Cardiac muscle cell (in vitro differentiated cells and primary cell): ENCODE measurements at regions not wholly inside any gene's neighbourhood (a gene's known extent, or its start where the extent isn't known, plus 50 kb on each side); places are given as distances from the start of the nearest gene placed in this dataset.

Experiments
- DNase-seq, 2 donors: peaks; one replicate each; pipeline versions ENCODE4 v3.0.0 to v3.0.0-alpha.2; 2010 to 2017; ENCODE audit warnings: low read depth in 1 of 2, low spot score in 1 of 2
- H3K27ac ChIP-seq: fragments of 200-600 bp; sonication (generic); 2 replicates; pipeline ENCODE4 v1.5.1; 2016
- H3K27me3 ChIP-seq: fragments of 200-600 bp; sonication (generic); 2 replicates; pipeline ENCODE4 v1.6.0; 2016; ENCODE audit warnings: control low read depth
- H3K36me3 ChIP-seq: fragments of 200-600 bp; sonication (generic); 2 replicates; pipeline ENCODE4 v1.5.1; 2016; ENCODE audit warnings: control low read depth
- H3K4me1 ChIP-seq: fragments of 200-600 bp; sonication (generic); 2 replicates; pipeline ENCODE4 v1.8.1; 2017; ENCODE audit warnings: low read depth, mild to moderate bottlenecking, mixed run types
- H3K4me3 ChIP-seq: fragments of 200-600 bp; sonication (generic); 2 replicates; pipeline ENCODE4 v1.5.1; 2016; ENCODE audit warnings: mild to moderate bottlenecking
- H3K9me3 ChIP-seq: fragments of 200-600 bp; sonication (generic); 2 replicates; pipeline ENCODE4 v1.5.1; 2017; ENCODE audit warnings: low read depth, mild to moderate bottlenecking, control low read depth
- CTCF ChIP-seq: IDR thresholded peaks from 2 replicates; pipeline ENCODE4 v1.5.1; 2012; ENCODE audit warnings: low read depth, mild to moderate bottlenecking, low read length

DNA sequence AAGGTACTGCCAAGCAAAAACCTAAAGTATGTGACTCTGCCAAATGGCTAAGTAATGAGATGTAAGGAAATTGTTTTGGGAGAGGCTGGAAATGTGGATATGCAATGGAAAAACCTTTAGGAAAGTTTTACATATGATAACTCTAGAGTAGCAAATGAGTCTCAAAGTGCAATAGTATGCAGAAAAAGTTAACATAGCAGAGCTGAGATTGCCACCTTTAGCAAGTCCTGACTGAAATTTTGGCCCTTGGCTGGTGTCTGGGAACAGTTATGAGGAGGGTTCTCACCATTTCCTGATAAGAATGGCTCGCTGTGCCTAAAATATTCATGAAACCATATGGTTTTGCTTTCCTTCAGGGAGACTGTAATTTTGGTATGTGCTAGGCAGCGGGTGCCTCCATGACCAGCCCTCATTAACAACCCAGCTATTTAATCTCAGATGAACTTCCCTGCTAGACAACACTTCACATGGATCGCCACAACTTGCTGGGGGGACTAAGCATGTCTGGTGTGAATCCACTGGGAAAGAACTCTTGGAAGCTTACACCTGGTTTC, 72.3 kb upstream of the ERBB4 start:
- H3K27me3 ChIP-seq = no peaks in the 10 kb centered on the region
- H3K36me3 ChIP-seq = no peaks in the 10 kb centered on the region
- TF ChIP-seq CTCF = no peak
- H3K4me3 ChIP-seq = no peak overlapping the region
- H3K27ac ChIP-seq = no peak overlapping the region
- H3K9me3 ChIP-seq = no peaks in the 10 kb centered on the region
- no peaks in the 10 kb centered on the region for H3K4me1 ChIP-seq
- DNase-seq = no peak

DNA sequence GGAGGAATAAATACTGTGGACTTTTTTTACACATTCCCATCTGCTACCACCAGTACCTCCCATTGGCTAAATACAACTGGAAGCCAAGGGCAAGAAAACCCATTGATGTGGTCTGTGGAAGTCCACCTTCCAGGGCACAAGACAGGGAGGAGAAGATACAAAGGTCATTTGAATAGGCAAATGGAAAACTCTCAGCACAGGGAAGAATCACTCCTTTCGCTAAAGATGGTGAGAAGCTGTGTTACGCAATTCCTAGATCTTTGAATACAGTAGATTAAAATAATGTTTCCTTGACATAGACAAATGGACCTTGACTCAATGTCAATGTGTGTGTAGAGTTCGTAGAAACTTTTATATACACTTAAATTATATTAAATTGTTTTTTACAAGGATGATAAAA, 70.9 kb upstream of the ERBB4 start:
- H3K27me3 ChIP-seq = no peaks in the 10 kb centered on the region
- DNase-seq = no peak
- H3K9me3 ChIP-seq = no peaks in the 10 kb centered on the region
- H3K4me1 ChIP-seq = no peaks in the 10 kb centered on the region
- no peak overlapping the region for H3K4me3 ChIP-seq
- TF ChIP-seq CTCF = no peak
- no peaks in the 10 kb centered on the region for H3K36me3 ChIP-seq
- H3K27ac ChIP-seq = no peak overlapping the region

- Histone ChIP-seq H3K36me3 (no peaks in the 10 kb centered on the region), H3K27ac (no peak overlapping the region), H3K9me3 (no peaks in the 10 kb centered on the region), H3K4me3 (no peak overlapping the region), H3K4me1 (no peaks in the 10 kb centered on the region), H3K27me3 (no peaks in the 10 kb centered on the region)
- DNase-seq = no peak
- no peak for TF ChIP-seq CTCF
Measured at GRCh38 chr2:212607080-212607479, 68.5 kb upstream of the ERBB4 start.

DNA sequence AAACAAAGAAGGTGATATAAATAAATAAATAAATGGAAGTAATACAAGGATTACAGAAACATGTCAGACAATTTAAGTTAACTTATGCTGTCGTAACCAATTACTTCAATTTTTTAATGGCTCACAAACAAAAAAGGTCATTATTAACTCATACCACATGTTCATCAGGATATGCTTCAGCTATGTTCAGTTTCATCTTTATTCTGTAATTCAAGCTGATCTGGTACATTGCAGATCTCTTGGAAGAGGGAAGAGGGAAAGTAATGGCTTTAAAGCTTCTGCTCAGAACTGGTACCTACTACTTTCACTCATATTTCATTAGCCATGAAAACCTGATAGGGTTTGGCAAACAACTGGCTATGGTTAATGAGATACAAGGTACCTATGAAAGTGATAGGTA, 67.6 kb upstream of the ERBB4 start:
- Histone ChIP-seq H3K4me1 (no peaks in the 10 kb centered on the region), H3K36me3 (no peaks in the 10 kb centered on the region), H3K27ac (no peak overlapping the region), H3K4me3 (no peak overlapping the region), H3K9me3 (no peaks in the 10 kb centered on the region), H3K27me3 (no peaks in the 10 kb centered on the region)
- TF ChIP-seq CTCF = no peak
- DNase-seq = no peak

DNA sequence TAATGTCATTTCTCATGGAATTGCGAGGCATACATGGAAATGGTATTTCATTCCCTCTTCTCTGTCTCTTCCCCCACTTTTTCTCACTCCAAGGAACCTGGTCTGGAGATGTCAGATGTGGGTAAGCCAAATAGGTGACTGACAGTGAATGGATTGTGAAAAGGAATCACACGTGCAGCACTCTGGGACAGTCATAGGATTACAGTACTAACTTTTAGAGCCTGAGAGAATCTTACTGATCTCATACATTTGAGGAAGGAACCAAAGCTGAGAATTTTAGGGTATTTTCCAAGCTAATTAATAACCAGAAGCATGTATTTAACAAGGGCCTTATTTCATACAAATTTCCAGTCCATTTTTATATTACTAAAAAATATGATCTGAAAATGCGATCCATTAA, 58.1 kb upstream of the ERBB4 start:
- H3K36me3 ChIP-seq = no peaks in the 10 kb centered on the region
- H3K4me1 ChIP-seq = no peaks in the 10 kb centered on the region
- no peaks in the 10 kb centered on the region for H3K27me3 ChIP-seq
- H3K4me3 ChIP-seq = no peak overlapping the region
- no peaks in the 10 kb centered on the region for H3K9me3 ChIP-seq
- no peak for TF ChIP-seq CTCF
- no peak for DNase-seq
- no peak overlapping the region for H3K27ac ChIP-seq

GRCh38 chr2:212596276-212596675, 57.7 kb upstream of the ERBB4 start:
- Histone ChIP-seq H3K36me3 (no peaks in the 10 kb centered on the region), H3K4me3 (no peak overlapping the region), H3K9me3 (no peaks in the 10 kb centered on the region), H3K27me3 (no peaks in the 10 kb centered on the region), H3K27ac (no peak overlapping the region), H3K4me1 (no peaks in the 10 kb centered on the region)
- no peak for TF ChIP-seq CTCF
- DNase-seq = no peak
